HG03045 (cell line): ENCODE measurements at regions not wholly inside any gene's neighbourhood (a gene's known extent, or its start where the extent isn't known, plus 50 kb on each side); places are given as distances from the start of the nearest gene placed in this dataset.

Experiments used
- ATAC-seq: cut with Tn5 transposase; IDR thresholded peaks from one replicate; pipeline ENCODE4 v1.9.1; 2021; ENCODE audit warnings: mild to moderate bottlenecking, moderate library complexity; ENCODE audit not compliant: unreplicated experiment

- ATAC-seq = no peak
Measured at GRCh38 chr3:21801631-21802030, 50.6 kb upstream of the ZNF385D start.

- no peak for ATAC-seq
Measured at GRCh38 chr3:21803604-21804003, 52.6 kb upstream of the ZNF385D start.

- ATAC-seq = no peak
Measured at GRCh38 chr3:21804330-21804729, 53.3 kb upstream of the ZNF385D start.

- no peak for ATAC-seq
Measured at GRCh38 chr3:21806733-21807132, 55.7 kb upstream of the ZNF385D start.

- ATAC-seq = no peak
Measured at GRCh38 chr3:21825684-21826083, 74.7 kb upstream of the ZNF385D start.

- ATAC-seq = no peak
Measured at GRCh38 chr3:21826416-21826815, 75.4 kb upstream of the ZNF385D start.

GRCh38 chr3:21830541-21830940, 79.5 kb upstream of the ZNF385D start:
- ATAC-seq = no peak

GRCh38 chr3:21835264-21835663, 84.3 kb upstream of the ZNF385D start:
- ATAC-seq = no peak

GRCh38 chr3:21836227-21836626, 85.2 kb upstream of the ZNF385D start:
- no peak for ATAC-seq

GRCh38 chr3:21839176-21839575, 88.2 kb upstream of the ZNF385D start:
- ATAC-seq = no peak

- ATAC-seq = no peak
Measured at GRCh38 chr3:21839592-21839991, 88.6 kb upstream of the ZNF385D start.

- no peak for ATAC-seq
Measured at GRCh38 chr3:21847005-21847404, 96.0 kb upstream of the ZNF385D start.

GRCh38 chr3:21859124-21860081, 108.4 kb upstream of the ZNF385D start:
- no peak for ATAC-seq

- ATAC-seq = no peak
Measured at GRCh38 chr3:21860082-21860475, 109.1 kb upstream of the ZNF385D start.

- ATAC-seq = no peak
Measured at GRCh38 chr3:21860657-21861056, 109.6 kb upstream of the ZNF385D start.

GRCh38 chr3:21876782-21877181, 125.8 kb upstream of the ZNF385D start:
- ATAC-seq = no peak

GRCh38 chr3:21877214-21877754, 126.3 kb upstream of the ZNF385D start:
- no peak for ATAC-seq

GRCh38 chr3:21879184-21879886, 128.3 kb upstream of the ZNF385D start:
- no peak for ATAC-seq

- ATAC-seq = no peak
Measured at GRCh38 chr3:21888656-21889055, 137.6 kb upstream of the ZNF385D start.

GRCh38 chr3:21889166-21889565, 138.2 kb upstream of the ZNF385D start:
- no peak for ATAC-seq

GRCh38 chr3:21892104-21892503, 141.1 kb upstream of the ZNF385D start:
- no peak for ATAC-seq

- no peak for ATAC-seq
Measured at GRCh38 chr3:21893242-21893641, 142.2 kb upstream of the ZNF385D start.
